ENCODE measurements at regions not wholly inside any gene's neighbourhood (a gene's known extent, or its start where the extent isn't known, plus 50 kb on each side); places are given as distances from the start of the nearest gene placed in this dataset.

- TF ChIP-seq EZH2phosphoT487 (IDR thresholded peaks at IDR 0.05; ENCODE audit: insufficient read depth, low read depth) (no peak), EZH2 (IDR thresholded peaks at IDR 0.05; ENCODE audit: insufficient read depth, poor library complexity, severe bottlenecking) (no peak)
Measured at GRCh38 chr4:79634111-79634510, 226.1 kb upstream of the GK2 start.
